ENCODE measurements at regions not wholly inside any gene's neighbourhood (a gene's known extent, or its start where the extent isn't known, plus 50 kb on each side); places are given as distances from the start of the nearest gene placed in this dataset.
A peak's percentile ranks its signal among the peaks of the same experiment; 100 is the strongest.

GRCh38 chr14:65332141-65332871 is 80.2 kb upstream of the FUT8 start:
- peaks cover 0 to 4% of the 10 kb centered on the region in 2 donors for H3K4me1 ChIP-seq
- H3K27ac ChIP-seq, result no peak overlapping the region
- no peak for TF ChIP-seq POLR2A (IDR thresholded peaks at IDR 0.05)
- no peak for TF ChIP-seq CTCF (IDR thresholded peaks at IDR 0.05)
- no peaks in the 10 kb centered on the region for H3K27me3 ChIP-seq
- H3K4me3 ChIP-seq, result no peak overlapping the region
- DNase-seq, result no peak
- no peaks in the 10 kb centered on the region for H3K9me3 ChIP-seq
- intact Hi-C loops (cut with DNase I; ENCODE audit: low total_unique reads), result no loop called here
- no peaks in the 10 kb centered on the region for H3K36me3 ChIP-seq

- Histone ChIP-seq H3K36me3 (no peaks in the 10 kb centered on the region), H3K4me3 (no peak overlapping the region), H3K4me1 (peaks cover 0 to 4% of the 10 kb centered on the region in 2 donors), H3K9me3 (no peaks in the 10 kb centered on the region), H3K27me3 (no peaks in the 10 kb centered on the region), H3K27ac (peak overlapping the region in 1 of 2 donors; percentile 35)
- intact Hi-C loops (cut with DNase I; ENCODE audit: low total_unique reads), result no loop called here
- DNase-seq, result peak; percentile 18 to 20
- no peak for TF ChIP-seq CTCF (IDR thresholded peaks at IDR 0.05)
- no peak for TF ChIP-seq POLR2A (IDR thresholded peaks at IDR 0.05)
These were observed 78.4 kb upstream of the FUT8 start for GRCh38 chr14:65333943-65334687.

GRCh38 chr14:65334765-65335410 is 77.6 kb upstream of the FUT8 start:
- DNase-seq, result no peak
- Histone ChIP-seq H3K27ac (peak overlapping the region in 1 of 2 donors; percentile 35), H3K27me3 (no peaks in the 10 kb centered on the region), H3K36me3 (no peaks in the 10 kb centered on the region), H3K9me3 (no peaks in the 10 kb centered on the region), H3K4me1 (peaks cover 0 to 4% of the 10 kb centered on the region in 2 donors), H3K4me3 (no peak overlapping the region)
- TF ChIP-seq CTCF (IDR thresholded peaks at IDR 0.05), result no peak
- TF ChIP-seq POLR2A (IDR thresholded peaks at IDR 0.05), result no peak
- intact Hi-C loops (cut with DNase I; ENCODE audit: low total_unique reads), result no loop called here

GRCh38 chr14:65335411-65335947 is 77.1 kb upstream of the FUT8 start:
- intact Hi-C loops (cut with DNase I; ENCODE audit: low total_unique reads), result no loop called here
- DNase-seq, result no peak
- no peaks in the 10 kb centered on the region for H3K27me3 ChIP-seq
- no peak overlapping the region for H3K27ac ChIP-seq
- peaks cover 0 to 4% of the 10 kb centered on the region in 2 donors for H3K4me1 ChIP-seq
- no peak overlapping the region for H3K4me3 ChIP-seq
- no peaks in the 10 kb centered on the region for H3K36me3 ChIP-seq
- no peaks in the 10 kb centered on the region for H3K9me3 ChIP-seq
- TF ChIP-seq CTCF (IDR thresholded peaks at IDR 0.05) (no peak), POLR2A (IDR thresholded peaks at IDR 0.05) (no peak)
